B cell (primary cell): ENCODE measurements at regions not wholly inside any gene's neighbourhood (a gene's known extent, or its start where the extent isn't known, plus 50 kb on each side); places are given as distances from the start of the nearest gene placed in this dataset.

ENCODE experiments used
- ATAC-seq: fragments of 200-7000 bp; cut with Tn5 transposase; one replicate; pipeline ENCODE4 v1.10.0; 2021; ENCODE audit warnings: low read depth, mild to moderate bottlenecking, moderate number of reproducible peaks, moderate library complexity
- CTCF ChIA-PET: fragments of 350-600 bp; sonication (Branson Sonifier 250); formaldehyde crosslinking; loops from one replicate; lab custom pipeline; 2021; ENCODE audit warnings: antibody characterized with exemption, inconsistent platforms; lab: Charles Lee
- POLR2A ChIA-PET: fragments of 350-600 bp; sonication (Branson Sonifier 250); formaldehyde crosslinking; loops from one replicate; lab custom pipeline; 2021; ENCODE audit warnings: antibody characterized with exemption; lab: Charles Lee
- DNase-seq: peaks from one replicate; pipeline ENCODE4 v3.0.0; 2013
- H2AFZ ChIP-seq: 2 replicates; pipeline ENCODE4 v1.6.1; 2012; ENCODE audit warnings: mild to moderate bottlenecking, low read depth, low read length; ENCODE audit not compliant: insufficient read depth, poor library complexity, severe bottlenecking
- H3K27ac ChIP-seq, 2 donors: 1 replicate in 1 of 2; 2 replicates in 1 of 2; pipeline ENCODE4 v1.5.1; 2012 to 2013; ENCODE audit warnings: low read length in 2 of 2, mild to moderate bottlenecking in 2 of 2, moderate library complexity in 1 of 2
- H3K27me3 ChIP-seq, 4 experiments: fragments of 200-600 bp in 1 of 4; sonication (generic) in 1 of 4; replicated peaks in 1 of 4; 1 replicate in 2 of 4; 2 replicates in 2 of 4; pipeline versions ENCODE4 v1.6.1 to v1.7.0; 2013 to 2016; ENCODE audit warnings: low read length in 3 of 4, mild to moderate bottlenecking in 2 of 4, mixed read lengths in 1 of 4, moderate library complexity in 1 of 4; ENCODE audit not compliant: insufficient read depth in 4 of 4, control insufficient read depth in 3 of 4; ENCODE audit errors: control extremely low read depth in 1 of 4
- H3K36me3 ChIP-seq, 2 experiments: replicated peaks in 1 of 2; 1 replicate in 1 of 2; 2 replicates in 1 of 2; pipeline versions ENCODE4 v1.6.1 to v1.7.1; 2013; ENCODE audit warnings: low read length in 1 of 2; ENCODE audit not compliant: insufficient read depth in 2 of 2, control insufficient read depth in 1 of 2; ENCODE audit errors: control extremely low read depth in 1 of 2, extremely low read depth in 1 of 2
- H3K4me1 ChIP-seq, 2 donors: fragments of 200-600 bp in 1 of 2; sonication (generic) in 1 of 2; 1 replicate in 1 of 2; 2 replicates in 1 of 2; pipeline versions ENCODE4 v1.5.1 to v1.6.1; 2013 to 2017; ENCODE audit warnings: low read length in 2 of 2; ENCODE audit not compliant: control insufficient read depth in 2 of 2, insufficient read depth in 2 of 2
- H3K4me2 ChIP-seq: replicated peaks from 2 replicates; pipeline ENCODE3; 2012; ENCODE audit warnings: mild to moderate bottlenecking, low read depth, low read length; ENCODE audit not compliant: poor library complexity, severe bottlenecking
- H3K4me3 ChIP-seq, 5 experiments: fragments of 200-600 bp in 1 of 5; sonication (generic) in 1 of 5; 1 replicate in 3 of 5; 2 replicates in 2 of 5; pipeline versions ENCODE4 v1.5.1 to v1.7.0; 2011 to 2016; ENCODE audit warnings: low read length in 4 of 5, mild to moderate bottlenecking in 4 of 5, low read depth in 2 of 5, control low read depth in 1 of 5, moderate library complexity in 1 of 5; ENCODE audit not compliant: insufficient read depth in 1 of 5; ENCODE audit errors: control extremely low read depth in 1 of 5, extremely low read depth in 1 of 5
- H3K79me2 ChIP-seq: fragments of 200-600 bp; sonication (generic); one replicate; pipeline ENCODE4 v1.6.0; 2016; ENCODE audit warnings: low read length; ENCODE audit not compliant: control insufficient read depth, insufficient read depth
- H3K9ac ChIP-seq: fragments of 200-600 bp; sonication (generic); 2 replicates; pipeline ENCODE4 v1.6.1; 2017; ENCODE audit warnings: mild to moderate bottlenecking, low read length, moderate library complexity
- H3K9me3 ChIP-seq, 3 donors: one replicate each; pipeline versions ENCODE4 v1.6.1 to v1.7.1; 2013; ENCODE audit warnings: low read length in 2 of 3; ENCODE audit not compliant: control insufficient read depth in 2 of 3, insufficient read depth in 1 of 3; ENCODE audit errors: control extremely low read depth in 1 of 3
- H4K20me1 ChIP-seq: 2 replicates; pipeline ENCODE4 v1.6.0; 2012; ENCODE audit warnings: mild to moderate bottlenecking, low read length; ENCODE audit not compliant: insufficient read depth, control insufficient read depth, poor library complexity, severe bottlenecking
- H3K27ac Mint-ChIP-seq: one replicate; pipeline ENCODE4 v1.8.0; 2021; ENCODE audit warnings: mixed read lengths
- H3K27me3 Mint-ChIP-seq: one replicate; pipeline ENCODE4 v1.8.0; 2021; ENCODE audit warnings: mixed read lengths
- H3K4me1 Mint-ChIP-seq: one replicate; pipeline ENCODE4 v1.8.0; 2021; ENCODE audit warnings: mixed read lengths
- H3K4me3 Mint-ChIP-seq: one replicate; pipeline ENCODE4 v1.8.0; 2021; ENCODE audit warnings: mixed read lengths
- H3K9me3 Mint-ChIP-seq: one replicate; pipeline ENCODE4 v1.8.0; 2022; ENCODE audit warnings: mixed read lengths; ENCODE audit not compliant: insufficient read depth
- CTCF ChIP-seq: fragments of 200-600 bp; IDR thresholded peaks from one replicate; pipeline ENCODE4 v1.8.0; 2022; ENCODE audit warnings: antibody characterized with exemption, mild to moderate bottlenecking
- EZH2 ChIP-seq: IDR thresholded peaks from 2 replicates; pipeline ENCODE4 v1.6.1; 2012; ENCODE audit warnings: borderline replicate concordance, low read depth, mild to moderate bottlenecking, moderate library complexity, low read length; ENCODE audit not compliant: insufficient read depth, poor library complexity, severe bottlenecking
- WGBS: methylation state at CpG from one replicate; pipeline ENCODE4 v1.1.5; 2013; ENCODE audit warnings: missing lambda C conversion rate; ENCODE audit not compliant: insufficient coverage; 5-methylcytosine and 5-hydroxymethylcytosine counted together
- intact Hi-C: fragments of 100-400 bp; cut with micrococcal nuclease; formaldehyde crosslinking; loops from one replicate; pipeline ENCODE4 v1.10.0; 2022

- no peaks in the 10 kb centered on the region for H3K4me1 ChIP-seq
- H3K9me3 ChIP-seq: no peaks in the 10 kb centered on the region
- H3K9ac ChIP-seq: no peak overlapping the region
- no peaks in the 10 kb centered on the region for H4K20me1 ChIP-seq
- no peak for TF ChIP-seq CTCF
- TF ChIP-seq EZH2: no peak
- no peaks in the 10 kb centered on the region for H3K9me3 Mint-ChIP-seq
- no peak overlapping the region for H3K4me3 ChIP-seq
- no peak overlapping the region for H3K4me3 Mint-ChIP-seq
- CTCF ChIA-PET: no interaction called here
- no peak overlapping the region for H3K27ac ChIP-seq
- ATAC-seq (no peak), DNase-seq (no peak)
- H3K27ac Mint-ChIP-seq: no peak overlapping the region
- no peak overlapping the region for H2AFZ ChIP-seq
- H3K79me2 ChIP-seq: no peaks in the 10 kb centered on the region
- H3K27me3 Mint-ChIP-seq: no peaks in the 10 kb centered on the region
- no peaks in the 10 kb centered on the region for H3K36me3 ChIP-seq
- WGBS: 100% methylated on average over 1 of the region's 4 CpGs
- no peak overlapping the region for H3K4me2 ChIP-seq
- POLR2A ChIA-PET: no interaction called here
- intact Hi-C loops: no loop called here
- H3K27me3 ChIP-seq: no peaks in the 10 kb centered on the region
- no peaks in the 10 kb centered on the region for H3K4me1 Mint-ChIP-seq
These were observed 461.2 kb downstream of the FLRT2 start for GRCh38 chr14:85991156-85991555.

- Histone ChIP-seq H3K27ac (no peak overlapping the region), H3K79me2 (no peaks in the 10 kb centered on the region), H3K9me3 (no peaks in the 10 kb centered on the region), H3K4me1 (no peaks in the 10 kb centered on the region), H4K20me1 (no peaks in the 10 kb centered on the region), H3K4me3 (no peak overlapping the region), H3K36me3 (no peaks in the 10 kb centered on the region), H3K4me2 (no peak overlapping the region), H3K27me3 (no peaks in the 10 kb centered on the region), H2AFZ (no peak overlapping the region), H3K9ac (no peak overlapping the region)
- H3K4me3 Mint-ChIP-seq: no peak overlapping the region
- no peaks in the 10 kb centered on the region for H3K9me3 Mint-ChIP-seq
- TF ChIP-seq EZH2: no peak
- TF ChIP-seq CTCF: no peak
- ChIA-PET CTCF (no interaction called here), POLR2A (no interaction called here)
- no peaks in the 10 kb centered on the region for H3K27me3 Mint-ChIP-seq
- no peak overlapping the region for H3K27ac Mint-ChIP-seq
- DNase-seq (no peak), ATAC-seq (no peak)
- intact Hi-C loops: no loop called here
- no peaks in the 10 kb centered on the region for H3K4me1 Mint-ChIP-seq
- no CpG with 5 or more reads among the region's 5 CpGs for WGBS
These were observed 458.0 kb downstream of the FLRT2 start for GRCh38 chr14:85987907-85988306.
